Endothelial cell of umbilical vein (primary cell): ENCODE measurements at regions not wholly inside any gene's neighbourhood (a gene's known extent, or its start where the extent isn't known, plus 50 kb on each side); places are given as distances from the start of the nearest gene placed in this dataset.

Experiments
- BruUV-seq: library from RNA; stranded (reverse); fragments of 400-500 nt; replicated peaks from 2 replicates; lab custom pipeline; 2021; lab: Mats Ljungman, UMichigan
- CTCF ChIA-PET: fragments of 300-600, 350-600 bp; sonication (Branson Sonifier 250); formaldehyde crosslinking; loops from one replicate; lab custom pipeline; 2021; ENCODE audit warnings: antibody characterized with exemption, inconsistent platforms; lab: Charles Lee
- POLR2A ChIA-PET: fragments of 300-600, 350-600 bp; sonication (Branson Sonifier 250); formaldehyde crosslinking; loops from one replicate; lab custom pipeline; 2021; ENCODE audit warnings: antibody characterized with exemption, inconsistent platforms; lab: Charles Lee
- DNase-seq: peaks from one replicate; pipeline ENCODE4 v3.0.0-alpha.2; 2011; ENCODE audit warnings: low read depth, low spot score
- FAIRE-seq: peaks from 2 replicates; lab custom pipeline; 2011; peaks lifted over from hg19 to GRCh38; lab: Jason Lieb, UNC
- H2AFZ ChIP-seq: 2 replicates; pipeline ENCODE4 v1.6.0; 2012; ENCODE audit warnings: low read depth, low read length, control low read depth, inconsistent platforms
- H3K27ac ChIP-seq: 2 replicates; pipeline ENCODE4 v1.5.1; 2011; ENCODE audit warnings: low read depth, mild to moderate bottlenecking, control low read depth, low read length, moderate library complexity; ENCODE audit not compliant: insufficient read depth
- H3K27me3 ChIP-seq, 2 experiments: 2 replicates each; pipeline versions ENCODE4 v1.6.0 to v1.6.1; 2011; ENCODE audit warnings: low read length in 2 of 2, mixed read lengths in 1 of 2; ENCODE audit not compliant: control insufficient read depth in 2 of 2, insufficient read depth in 2 of 2
- H3K36me3 ChIP-seq, 2 experiments: 2 replicates in 1 of 2; 3 replicates in 1 of 2; pipeline ENCODE4 v1.5.1; 2011; ENCODE audit warnings: low read length in 2 of 2, mild to moderate bottlenecking in 1 of 2, moderate library complexity in 1 of 2; ENCODE audit not compliant: control insufficient read depth in 2 of 2, insufficient read depth in 2 of 2; ENCODE audit errors: extremely low read depth in 1 of 2
- H3K4me1 ChIP-seq: 3 replicates; pipeline ENCODE4 v1.5.1; 2011; ENCODE audit warnings: mild to moderate bottlenecking, low read length; ENCODE audit not compliant: control insufficient read depth, insufficient read depth; ENCODE audit errors: extremely low read depth
- H3K4me2 ChIP-seq: 2 replicates; pipeline ENCODE4 v1.6.1; 2011; ENCODE audit warnings: low read length, control low read depth, mixed read lengths; ENCODE audit not compliant: insufficient read depth
- H3K4me3 ChIP-seq, 3 experiments: fragments of 200-600 bp in 1 of 3; sonication (generic), shearing (Covaris generic) in 1 of 3; replicated peaks in 1 of 3; 2 replicates each; pipeline ENCODE4 v1.5.1; 2011 to 2016; ENCODE audit warnings: control low read depth in 3 of 3, low read length in 3 of 3, mild to moderate bottlenecking in 2 of 3, inconsistent platforms in 1 of 3, low read depth in 1 of 3, moderate library complexity in 1 of 3; ENCODE audit not compliant: insufficient read depth in 1 of 3
- H3K79me2 ChIP-seq: 2 replicates; pipeline ENCODE4 v1.6.0; 2012; ENCODE audit warnings: low read length, inconsistent platforms; ENCODE audit not compliant: control insufficient read depth, insufficient read depth
- H3K9ac ChIP-seq: replicated peaks from 2 replicates; pipeline ENCODE3; 2011; ENCODE audit warnings: low read length, control low read depth; ENCODE audit not compliant: insufficient read depth; ENCODE audit errors: extremely low read depth
- H3K9me1 ChIP-seq: replicated peaks from 3 replicates; pipeline ENCODE4 v1.6.0; 2011; ENCODE audit warnings: mild to moderate bottlenecking, low read length; ENCODE audit not compliant: control insufficient read depth, insufficient read depth; ENCODE audit errors: extremely low read depth
- H3K9me3 ChIP-seq: replicated peaks from 2 replicates; pipeline ENCODE4 v1.5.1; 2012; ENCODE audit warnings: low read length, inconsistent platforms; ENCODE audit not compliant: control insufficient read depth, insufficient read depth
- H4K20me1 ChIP-seq: replicated peaks from 2 replicates; pipeline ENCODE3; 2011; ENCODE audit warnings: mild to moderate bottlenecking, low read length; ENCODE audit not compliant: control insufficient read depth, insufficient read depth; ENCODE audit errors: extremely low read depth
- CTCF ChIP-seq, 2 donors: IDR thresholded peaks; 1 replicate in 1 of 2; 2 replicates in 1 of 2; pipeline ENCODE4 v1.5.1; 2011; ENCODE audit warnings: low read length in 2 of 2, mild to moderate bottlenecking in 2 of 2, moderate library complexity in 2 of 2, control low read depth in 1 of 2, inconsistent platforms in 1 of 2, low read depth in 1 of 2; ENCODE audit not compliant: insufficient read depth in 1 of 2; ENCODE audit errors: extremely low read depth in 1 of 2
- EZH2 ChIP-seq: IDR thresholded peaks from 2 replicates; pipeline ENCODE4 v1.6.1; 2012; ENCODE audit warnings: borderline replicate concordance, low read depth, mild to moderate bottlenecking, moderate library complexity, low read length, inconsistent platforms; ENCODE audit not compliant: severe bottlenecking
- FOS ChIP-seq: IDR thresholded peaks from 2 replicates; pipeline ENCODE4 v1.6.1; 2011; ENCODE audit warnings: mild to moderate bottlenecking, low read length, moderate library complexity, borderline replicate concordance; ENCODE audit not compliant: insufficient read depth
- GATA2 ChIP-seq: IDR thresholded peaks from 2 replicates; pipeline ENCODE4 v1.7.0; 2011; ENCODE audit warnings: low read depth, mild to moderate bottlenecking, moderate library complexity, mixed read lengths, low read length; ENCODE audit not compliant: insufficient read length, insufficient read depth
- JUN ChIP-seq: IDR thresholded peaks from 2 replicates; pipeline ENCODE4 v1.6.1; 2011; ENCODE audit warnings: borderline replicate concordance, low read depth; ENCODE audit not compliant: insufficient read length, insufficient read depth
- MAX ChIP-seq: IDR thresholded peaks from 2 replicates; pipeline ENCODE4 v1.6.1; 2011; ENCODE audit not compliant: insufficient read depth, insufficient read length
- MYC ChIP-seq: IDR thresholded peaks from one replicate; pipeline ENCODE4 v1.6.1; 2011; ENCODE audit warnings: mild to moderate bottlenecking, low read depth, low read length
- POLR2A ChIP-seq: IDR thresholded peaks from 2 replicates; pipeline ENCODE4 v1.6.1; 2012; ENCODE audit warnings: low read depth, mild to moderate bottlenecking, control low read depth, low read length
- POLR2AphosphoS5 ChIP-seq: IDR thresholded peaks from 2 replicates; pipeline ENCODE4 v1.6.1; 2012; ENCODE audit warnings: low read depth, mild to moderate bottlenecking, control low read depth, low read length, moderate library complexity; ENCODE audit not compliant: insufficient read depth
- dilution Hi-C: fragments of 300-500 bp; cut with MboI; formaldehyde crosslinking; loops from one replicate; pipeline ENCODE4 v1.15.0; 2019; ENCODE audit warnings: low sequenced_read_pairs; ENCODE audit not compliant: extremely low pct_ligation_motif_present
- intact Hi-C: fragments of 100-400 bp; cut with micrococcal nuclease; formaldehyde crosslinking; loops from one replicate; pipeline ENCODE4 v1.10.0; 2022

GRCh38 chr2:136059036-136059472, 58.9 kb downstream of the CXCR4 start:
- Histone ChIP-seq H3K27ac (no peak overlapping the region), H4K20me1 (no peaks in the 10 kb centered on the region), H3K36me3 (no peaks in the 10 kb centered on the region), H3K9me3 (no peaks in the 10 kb centered on the region), H3K27me3 (peaks cover 4 to 5% of the 10 kb centered on the region in 2 experiments), H3K4me3 (no peak overlapping the region), H3K9ac (no peak overlapping the region), H3K9me1 (no peaks in the 10 kb centered on the region), H3K4me1 (no peaks in the 10 kb centered on the region), H3K4me2 (no peak overlapping the region), H2AFZ (no peak overlapping the region), H3K79me2 (no peaks in the 10 kb centered on the region)
- TF ChIP-seq CTCF (IDR thresholded peaks at IDR 0.05; ENCODE audit: extremely low read depth in 1 of 2, insufficient read depth in 1 of 2, low read depth in 1 of 2, low read length in 2 of 2), result no peak
- TF ChIP-seq POLR2AphosphoS5, result no peak
- no peak for TF ChIP-seq FOS
- TF ChIP-seq MYC, result no peak
- no peak for TF ChIP-seq EZH2
- no peak for TF ChIP-seq POLR2A
- no peak for TF ChIP-seq JUN
- TF ChIP-seq MAX, result no peak
- TF ChIP-seq GATA2, result no peak
- ChIA-PET CTCF (interaction anchor here (1.2 kb wide), 1 partner anchor 145 kb away, joined by 3 read pairs; no protein-coding TSS in a partner anchor), POLR2A (no interaction called here)
- dilution Hi-C loops (no loop called here), intact Hi-C loops (no loop called here)
- FAIRE-seq (no peak), DNase-seq (no peak)
- BruUV-seq, result no TSS peak
